Activated CD4-positive, alpha-beta T cell treated with anti-CD3 and anti-CD28 coated beads for 1 hour (primary cell): ENCODE measurements at regions not wholly inside any gene's neighbourhood (a gene's known extent, or its start where the extent isn't known, plus 50 kb on each side); places are given as distances from the start of the nearest gene placed in this dataset.

Experiments used
- DNase-seq: peaks from one replicate; pipeline ENCODE4 v3.0.0-alpha.2; 2020

DNA sequence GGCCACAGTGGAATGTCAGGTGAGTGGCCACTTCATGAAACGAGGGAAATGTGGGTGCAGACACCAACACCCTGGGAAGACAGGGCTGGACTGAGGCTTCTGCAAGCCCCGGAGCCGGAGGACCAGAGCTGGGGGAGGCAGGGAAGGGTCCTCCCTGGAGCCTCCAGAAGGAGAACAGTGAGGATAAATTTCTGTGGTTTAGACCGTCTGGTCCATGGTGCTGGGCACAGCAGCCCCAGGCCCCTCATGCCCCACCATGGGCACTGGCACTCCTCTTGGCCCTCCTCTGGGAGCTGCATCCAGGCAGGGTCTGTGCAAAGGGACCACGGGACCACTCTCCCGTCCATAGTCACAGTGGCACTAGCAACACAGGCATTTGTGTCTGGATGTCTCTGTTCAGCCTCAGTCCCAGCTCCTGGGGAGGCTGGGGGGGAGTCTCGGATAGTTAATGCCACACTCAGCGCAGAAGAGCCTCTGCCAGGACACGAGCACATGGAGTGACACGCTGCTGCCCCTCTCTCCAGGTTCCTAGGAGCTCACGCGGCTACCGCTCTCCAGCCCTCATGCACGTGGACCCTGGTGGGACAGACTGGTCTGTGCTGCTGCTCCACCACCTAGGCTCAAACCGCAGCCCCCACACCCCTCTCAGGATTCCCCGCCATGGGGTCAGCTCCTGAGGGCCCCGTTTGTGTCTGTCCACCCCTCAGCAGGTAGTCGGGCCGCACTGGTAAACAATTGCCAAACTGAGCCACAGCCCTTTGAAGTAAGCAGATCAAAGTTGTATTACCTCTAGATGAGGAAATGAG, 305.9 kb upstream of the SALL3 start:
- DNase-seq = no peak

DNA sequence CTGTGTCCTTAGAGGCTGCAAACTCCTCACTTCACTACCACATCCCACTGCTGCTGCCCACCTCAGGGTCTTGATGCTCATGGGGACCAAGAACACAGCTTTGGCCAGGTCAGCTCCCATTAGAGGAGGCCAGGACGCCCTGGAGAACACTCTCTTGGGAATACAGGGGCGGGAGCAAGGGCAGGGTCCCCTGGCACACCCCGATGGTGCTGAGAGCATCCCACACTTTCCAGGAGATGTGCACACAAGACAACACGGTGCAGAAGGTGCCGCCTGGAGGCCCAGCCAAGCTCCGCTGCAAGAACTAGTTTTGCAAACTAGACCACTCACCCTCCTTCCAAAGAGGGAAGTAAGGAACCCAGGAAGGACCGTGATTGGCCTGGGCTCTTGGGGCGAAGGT, 304.4 kb upstream of the SALL3 start:
- no peak for DNase-seq

DNA sequence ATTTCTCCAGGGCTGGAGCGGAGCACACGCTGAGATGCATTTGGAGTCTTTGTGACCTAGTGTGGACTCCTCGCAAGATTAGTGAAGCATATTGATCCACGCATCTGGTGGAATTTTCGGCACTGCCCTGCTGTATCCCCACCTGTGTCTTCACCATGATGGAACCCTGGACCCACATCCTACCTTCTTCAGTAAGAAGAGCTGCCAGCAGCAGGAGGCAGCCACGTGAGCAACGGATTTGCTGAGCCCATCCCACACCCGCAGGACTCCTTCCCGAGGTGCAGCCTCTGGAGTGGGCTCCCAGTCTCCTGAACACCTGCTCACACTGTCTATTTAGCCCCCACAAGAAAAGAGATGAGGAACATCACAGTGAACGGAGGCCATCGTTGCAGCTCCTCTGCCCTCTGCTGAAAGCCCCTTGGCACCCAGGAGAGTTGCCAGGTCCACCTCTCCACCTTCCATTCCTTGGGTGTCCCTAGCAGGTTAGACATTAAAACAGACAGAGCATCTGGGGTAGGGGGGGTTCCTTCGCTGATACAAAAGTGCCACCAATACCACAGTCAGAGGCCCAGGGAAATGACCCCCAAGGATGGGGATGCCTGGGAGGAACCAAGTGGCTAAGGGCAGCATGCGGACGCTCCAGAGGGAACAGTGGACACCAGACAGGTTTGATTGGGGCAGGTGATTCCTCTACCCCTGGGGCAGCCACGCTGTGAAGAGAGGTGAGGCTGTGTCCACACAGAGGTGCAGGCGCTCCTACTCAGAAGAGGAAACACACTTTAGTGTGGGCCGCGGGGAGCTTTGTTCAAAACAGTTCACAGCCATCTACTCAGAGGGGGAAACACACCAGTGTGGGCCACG, 302.8 kb upstream of the SALL3 start:
- no peak for DNase-seq

DNA sequence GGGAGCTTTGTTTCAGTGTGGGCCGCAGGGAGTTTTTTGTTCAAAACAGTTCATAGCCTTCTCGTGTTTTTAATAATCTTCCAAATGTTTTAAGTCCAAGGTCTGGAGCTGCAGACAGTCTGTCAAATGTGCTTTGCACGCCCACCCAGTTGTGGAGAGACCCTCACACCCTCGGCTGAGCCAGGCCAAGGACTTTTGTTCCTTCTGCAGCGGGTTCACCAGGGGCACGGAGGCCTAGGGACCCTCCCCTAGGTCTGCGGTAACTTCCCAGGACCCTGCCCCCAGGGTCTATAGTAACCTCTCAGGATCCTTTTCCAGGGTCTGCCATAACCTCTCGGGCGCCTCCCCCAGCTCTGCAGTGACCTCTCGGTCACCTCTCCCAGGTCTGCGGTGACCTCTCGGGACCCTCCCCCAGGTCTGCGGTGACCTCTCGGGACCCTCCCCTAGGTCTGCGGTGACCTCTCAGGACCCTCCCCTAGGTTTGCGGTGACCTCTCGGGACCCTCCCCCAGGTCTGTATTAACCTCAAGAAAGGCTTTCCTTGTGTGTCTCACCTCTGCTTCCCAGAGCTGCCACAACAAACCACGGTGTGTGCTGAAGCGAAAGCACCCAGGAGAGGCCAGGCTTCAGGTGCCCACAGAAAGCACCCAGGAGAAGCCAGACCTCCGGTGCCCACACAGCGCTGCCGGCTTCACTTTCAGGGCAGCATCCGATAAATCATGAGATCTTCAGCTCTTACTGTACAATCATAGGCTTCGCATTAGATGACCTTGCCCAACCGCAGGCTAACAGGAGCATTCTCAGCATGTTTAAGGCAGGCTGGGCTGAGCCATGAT, 301.9 kb upstream of the SALL3 start:
- DNase-seq = no peak

DNA sequence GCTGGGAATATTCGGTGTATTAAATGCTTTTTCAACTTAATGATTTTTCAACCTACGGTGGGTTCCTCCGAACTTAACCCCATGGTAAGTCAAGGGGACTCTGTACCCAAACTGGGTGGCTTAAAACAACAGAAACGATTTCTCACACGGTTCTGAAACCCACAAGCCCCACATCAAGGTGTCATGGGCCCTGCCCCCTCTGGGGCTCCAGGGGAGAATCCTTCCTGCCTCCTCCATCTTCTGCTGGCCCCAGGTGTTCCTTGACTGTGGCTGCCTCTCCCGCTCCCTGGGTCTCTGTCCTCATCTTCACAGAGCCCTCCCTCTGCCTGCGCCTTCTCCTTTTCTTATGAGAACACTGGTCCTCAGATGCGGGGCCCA, 301.3 kb upstream of the SALL3 start:
- DNase-seq = no peak

DNA sequence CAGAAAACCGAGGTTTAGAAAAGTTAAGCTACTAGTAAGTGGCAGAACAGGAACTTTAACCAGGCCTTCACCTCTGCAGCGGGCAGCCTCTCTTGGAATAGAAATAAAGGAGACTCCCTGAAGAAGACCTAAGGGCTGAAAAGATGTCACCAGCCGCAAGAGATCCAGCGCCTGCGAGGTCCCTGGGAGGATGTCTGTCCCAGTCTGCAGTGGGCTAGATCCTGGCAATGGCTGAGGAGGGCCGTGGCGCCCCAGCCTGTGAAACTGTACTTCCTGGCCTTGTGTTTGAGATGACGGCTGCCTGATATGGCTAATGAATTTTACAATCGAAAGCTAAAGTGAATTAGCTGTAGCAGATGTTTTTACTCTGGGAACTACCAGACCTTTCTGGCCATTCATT, 300.6 kb upstream of the SALL3 start:
- no peak for DNase-seq

DNA sequence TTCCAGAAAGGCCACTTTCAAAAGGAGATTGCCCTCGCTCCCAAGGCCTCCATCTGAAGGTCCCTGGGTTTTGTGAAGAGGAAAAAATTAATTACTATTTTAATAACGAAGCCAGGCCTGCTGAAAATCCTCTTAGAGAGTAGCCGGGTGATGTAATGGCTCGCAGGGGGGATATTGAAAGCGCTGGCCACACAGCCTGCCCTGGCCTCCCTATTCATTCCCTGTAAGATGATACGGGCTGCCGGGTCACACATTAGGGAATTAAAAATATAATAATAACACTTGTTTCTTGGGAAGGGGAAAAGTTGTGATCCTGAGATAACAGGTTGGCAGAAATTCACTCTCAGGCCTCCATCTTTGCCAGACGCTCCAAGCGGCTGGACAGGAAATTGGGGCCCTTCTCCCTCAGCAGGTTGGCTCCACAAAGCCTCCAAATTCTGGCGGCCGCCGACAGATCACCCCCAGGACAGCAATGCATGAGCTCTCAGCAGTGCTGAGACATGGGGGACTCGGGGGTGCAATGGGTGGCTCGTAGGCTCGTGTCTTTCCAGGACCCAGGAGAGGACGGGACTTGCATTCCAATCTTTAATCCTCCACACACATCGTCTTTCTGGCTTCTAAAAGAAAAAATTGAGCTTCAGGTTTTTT, 299.9 kb upstream of the SALL3 start:
- no peak for DNase-seq

DNA sequence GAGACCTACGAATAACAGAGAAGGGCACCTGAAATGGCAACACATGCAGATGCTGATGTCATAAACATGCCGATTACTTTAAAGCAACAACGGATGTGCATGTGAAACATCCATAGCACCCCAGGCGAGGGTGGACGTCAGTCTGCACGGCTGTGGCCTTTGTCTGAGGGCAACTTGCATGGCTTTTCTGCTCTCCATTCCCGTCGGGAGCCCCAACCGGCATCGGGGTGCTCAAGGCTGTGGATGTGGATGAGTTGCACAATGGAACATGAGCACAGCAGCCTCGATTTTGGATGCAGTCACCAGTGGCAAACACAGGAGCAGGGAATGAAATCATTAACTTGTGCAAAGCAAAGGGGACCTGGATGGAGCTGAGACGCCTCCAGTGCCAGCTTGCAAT, 298.2 kb upstream of the SALL3 start:
- DNase-seq = no peak

DNA sequence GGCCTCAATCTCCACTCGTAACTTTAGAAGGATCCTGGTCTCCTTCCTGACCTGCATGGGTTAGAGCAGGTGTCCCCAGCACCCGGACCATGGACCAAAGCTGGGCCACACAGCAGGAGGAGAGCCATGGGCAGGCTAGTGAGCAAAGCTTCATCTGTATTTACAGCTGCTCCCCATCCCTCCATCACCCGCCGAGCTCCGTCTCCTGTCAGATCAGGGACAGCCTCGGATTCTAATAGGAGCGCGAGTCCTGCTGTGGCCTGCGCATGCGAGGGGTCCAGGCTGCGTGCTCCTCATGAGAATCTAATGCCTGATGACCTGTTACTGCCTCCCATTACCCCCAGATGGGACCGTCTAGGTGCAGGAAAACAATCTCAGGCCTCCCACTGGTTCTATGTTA, 297.7 kb upstream of the SALL3 start:
- DNase-seq = no peak

DNA sequence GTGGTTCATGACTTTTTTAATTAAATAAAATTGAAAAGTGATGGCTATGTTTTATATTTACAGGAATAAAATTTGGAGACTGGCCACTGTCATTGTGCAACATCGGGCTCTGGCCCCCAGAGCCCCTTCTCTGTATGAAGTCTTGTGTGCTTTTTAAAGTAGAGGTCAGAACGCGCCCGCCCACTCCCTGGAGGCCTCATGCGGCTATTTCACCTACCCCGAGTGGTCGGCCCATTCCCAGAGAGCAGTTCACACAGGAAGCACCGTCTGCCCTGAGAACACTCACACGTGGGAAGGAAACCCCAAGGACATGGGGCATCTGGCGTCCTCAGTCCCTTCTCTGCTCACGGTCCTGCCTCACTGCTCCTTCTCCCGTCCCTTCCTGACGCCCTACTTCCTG, 296.9 kb upstream of the SALL3 start:
- DNase-seq = no peak

DNA sequence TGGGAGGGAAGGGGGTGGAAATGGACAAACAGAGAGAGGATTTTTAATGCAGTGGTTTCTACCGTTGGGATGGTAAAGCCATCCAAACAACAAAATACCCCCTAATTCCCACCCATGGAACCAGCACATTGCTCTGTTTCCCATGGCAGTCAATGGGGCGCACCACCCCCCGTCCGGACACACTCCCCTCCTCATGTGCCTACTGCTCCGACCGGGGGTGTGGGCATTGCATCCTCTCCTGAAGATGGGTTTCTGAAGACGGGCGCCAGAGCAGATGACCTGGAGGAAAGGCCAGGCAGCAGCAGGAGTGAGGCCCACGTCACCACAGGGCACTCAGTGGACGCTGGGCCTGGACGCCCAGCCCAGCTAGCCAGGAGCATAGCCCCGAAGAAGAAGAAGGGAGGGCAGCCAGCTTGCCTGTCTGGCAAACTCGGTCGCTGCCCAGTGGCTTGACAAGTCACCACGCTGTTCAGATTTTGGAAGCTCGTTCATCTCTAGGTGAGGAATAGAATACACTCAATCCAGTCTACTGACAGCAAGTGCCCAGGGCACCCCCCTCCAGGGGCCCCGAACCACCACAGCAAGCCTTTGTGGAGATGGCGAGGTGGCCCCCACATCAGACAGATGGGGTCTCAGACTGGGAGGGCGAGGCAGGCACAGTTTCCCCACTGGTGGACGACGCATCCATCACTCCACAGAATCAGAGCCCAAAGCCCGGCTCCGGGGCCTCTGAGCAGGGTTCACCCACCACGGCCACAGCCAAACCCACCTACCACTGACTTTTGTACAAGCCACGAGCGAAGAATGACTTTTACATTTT, 296.2 kb upstream of the SALL3 start:
- DNase-seq = no peak

DNA sequence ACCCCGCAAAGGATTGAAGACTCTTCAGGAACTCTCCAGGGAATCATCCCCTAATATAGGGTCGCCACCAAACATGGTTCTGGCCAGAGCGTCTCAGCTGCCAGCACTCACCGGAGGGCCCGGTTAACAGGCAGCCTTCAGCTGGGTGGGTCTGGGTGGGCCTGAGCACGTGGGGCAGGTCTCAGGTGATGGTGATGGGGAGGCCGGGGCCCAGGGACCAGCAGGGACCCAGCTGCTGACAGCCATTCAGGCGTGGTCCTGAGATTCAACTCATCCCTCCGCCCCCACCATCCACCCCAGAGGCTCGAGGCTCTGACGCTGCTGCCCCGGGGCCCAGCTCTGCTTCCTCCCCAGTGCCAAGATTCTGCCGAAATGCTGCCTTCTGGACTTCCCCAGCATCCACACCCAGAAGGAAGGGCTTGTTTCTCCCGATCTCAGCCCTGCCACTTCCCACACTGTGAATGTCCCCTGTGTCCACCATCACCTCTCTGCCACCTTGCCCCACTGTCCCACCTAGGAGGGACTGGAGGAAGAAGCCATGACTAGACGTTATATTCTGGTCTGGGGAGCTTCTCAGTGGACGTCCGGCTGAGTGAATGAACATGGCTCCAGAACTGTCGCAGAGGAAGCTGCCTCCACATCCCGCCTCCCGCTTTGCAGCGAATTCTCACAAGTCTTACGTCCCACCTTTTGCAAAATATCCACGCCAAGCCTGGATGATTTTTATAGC, 294.2 kb upstream of the SALL3 start:
- DNase-seq = no peak

DNA sequence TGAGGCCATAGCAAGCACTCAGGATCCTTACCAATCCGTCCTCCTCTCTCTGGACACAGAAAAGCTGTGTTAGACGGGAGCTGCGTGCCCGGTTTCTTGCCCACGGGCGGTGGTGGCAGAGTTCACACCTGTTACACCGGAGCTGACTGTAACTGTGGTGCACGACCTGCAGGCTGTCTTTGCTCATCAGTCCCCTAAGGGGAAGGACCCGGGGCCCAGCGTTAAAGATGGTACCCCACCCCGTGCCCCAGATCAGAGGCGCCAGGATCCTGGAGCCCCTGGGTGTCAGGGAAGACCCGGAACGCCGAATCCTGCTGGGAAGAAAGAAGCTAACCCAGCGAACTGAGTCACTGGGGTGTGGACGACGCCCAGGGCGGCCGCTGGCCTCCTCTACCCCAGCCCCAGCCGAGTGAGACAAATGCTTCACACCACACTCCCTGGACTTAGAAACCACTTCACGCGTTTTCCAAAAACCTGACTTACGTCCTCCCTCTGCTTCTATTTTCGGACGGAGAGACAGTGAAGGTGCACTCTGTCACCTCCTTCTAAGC, 293.6 kb upstream of the SALL3 start:
- DNase-seq = no peak

DNA sequence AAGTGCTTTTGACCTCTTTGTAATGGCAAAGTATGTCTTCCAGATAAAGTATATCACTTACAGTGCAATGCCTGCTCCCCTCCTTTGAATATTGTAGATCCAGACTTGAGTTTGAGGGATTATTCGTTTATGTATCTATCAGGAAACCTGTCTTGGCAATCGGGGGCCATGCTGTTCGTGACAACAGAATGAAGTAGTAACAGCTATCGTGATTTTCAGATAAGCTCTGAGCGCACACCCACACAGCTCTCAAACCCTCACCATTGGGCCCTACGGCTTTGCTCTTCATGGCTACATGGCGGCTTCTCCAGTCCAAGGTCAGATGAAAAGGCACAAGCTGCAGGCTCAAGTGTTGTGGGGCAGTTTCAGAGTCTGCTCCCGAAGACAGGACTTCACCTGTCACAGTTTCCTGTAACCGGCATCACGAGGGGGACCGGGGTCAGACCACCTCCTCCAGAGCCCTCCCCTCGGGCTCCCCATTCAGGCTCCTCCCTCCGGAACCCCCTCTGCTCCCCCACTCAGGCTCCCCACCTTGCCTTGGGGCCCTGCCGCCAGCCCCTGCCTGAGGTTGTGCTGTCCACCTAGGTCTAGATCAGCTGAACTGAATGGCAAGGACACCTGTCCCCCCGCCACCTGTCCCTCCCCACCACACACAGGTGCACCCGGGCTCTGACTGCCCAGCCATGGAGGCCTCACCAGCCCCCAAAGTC, 292.5 kb upstream of the SALL3 start:
- DNase-seq = no peak

DNA sequence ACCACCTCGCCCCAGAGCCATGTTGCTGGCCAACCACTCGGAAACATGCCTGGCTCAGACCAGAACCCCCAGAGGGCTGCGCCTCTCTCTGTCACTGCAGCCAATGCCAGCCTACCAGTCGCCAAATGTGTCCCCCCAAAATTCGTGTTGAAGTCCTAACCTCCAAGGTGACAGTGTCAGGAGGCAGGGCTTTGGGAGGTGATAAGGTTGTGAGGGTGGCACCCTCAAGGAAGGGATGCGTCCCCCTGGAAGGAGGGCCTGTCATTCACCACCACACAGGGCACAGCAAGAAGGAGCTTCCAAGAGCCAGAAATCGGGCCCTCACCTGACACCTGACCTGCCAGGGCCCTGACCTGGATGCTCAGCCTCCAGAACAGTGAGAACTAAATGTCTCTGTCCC, 291.9 kb upstream of the SALL3 start:
- no peak for DNase-seq

DNA sequence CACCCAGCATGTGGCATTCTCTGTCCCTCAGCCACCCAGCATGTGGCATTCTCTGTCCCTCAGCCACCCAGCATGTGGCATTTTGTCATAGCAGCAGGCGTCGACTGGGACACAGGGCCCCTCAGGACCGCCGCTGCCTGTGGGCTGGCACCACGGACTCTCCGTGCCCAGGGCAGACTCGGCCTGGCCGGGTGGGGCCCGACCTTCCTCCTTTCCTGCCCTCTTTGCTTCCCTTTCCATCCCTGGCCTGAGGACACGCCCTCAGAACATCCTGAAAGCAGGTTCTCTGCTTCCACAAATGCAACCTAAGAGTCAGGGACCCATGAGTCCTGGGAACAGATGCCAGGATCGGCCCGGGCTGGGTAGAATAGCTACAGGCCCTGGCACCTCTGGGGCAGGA, 291.4 kb upstream of the SALL3 start:
- DNase-seq = no peak

DNA sequence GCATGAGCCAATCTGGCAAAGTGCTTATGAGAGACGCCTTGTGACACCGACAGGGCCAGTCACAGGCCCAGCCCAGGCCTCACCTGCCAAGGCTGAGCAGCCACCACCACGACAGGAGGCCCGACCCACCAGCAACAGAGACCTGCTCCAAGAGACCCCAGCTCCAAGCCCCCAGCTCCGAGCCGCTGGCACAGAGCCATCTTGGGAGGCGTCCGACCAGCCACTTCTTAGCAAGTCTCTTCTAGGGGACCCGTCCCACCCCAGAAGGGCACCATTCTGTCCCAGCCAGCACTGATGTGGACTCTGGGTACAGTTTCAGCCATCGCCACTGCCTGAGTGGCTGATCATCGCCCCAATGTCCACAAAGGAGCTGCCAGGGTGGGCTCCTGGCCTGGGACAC, 290.7 kb upstream of the SALL3 start:
- DNase-seq = no peak

DNA sequence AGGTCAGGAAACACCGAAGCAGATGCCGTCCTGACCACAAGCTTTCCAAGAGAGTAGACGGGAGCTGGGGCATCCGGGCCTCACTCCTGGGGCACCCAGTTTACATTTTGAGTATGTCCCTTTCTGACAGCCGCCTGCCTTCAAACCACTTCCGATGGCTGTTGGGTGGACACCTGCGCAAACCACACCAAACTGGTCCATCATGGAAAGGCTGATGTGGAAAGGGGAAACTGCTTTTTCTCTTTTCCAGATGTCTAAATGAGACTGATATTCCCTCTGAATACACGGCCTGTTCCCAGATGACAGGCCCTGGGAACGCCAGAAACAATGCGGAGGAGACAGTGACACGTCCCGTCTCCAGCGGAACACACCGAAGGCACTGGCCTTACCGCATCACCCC, 290.0 kb upstream of the SALL3 start:
- no peak for DNase-seq

DNA sequence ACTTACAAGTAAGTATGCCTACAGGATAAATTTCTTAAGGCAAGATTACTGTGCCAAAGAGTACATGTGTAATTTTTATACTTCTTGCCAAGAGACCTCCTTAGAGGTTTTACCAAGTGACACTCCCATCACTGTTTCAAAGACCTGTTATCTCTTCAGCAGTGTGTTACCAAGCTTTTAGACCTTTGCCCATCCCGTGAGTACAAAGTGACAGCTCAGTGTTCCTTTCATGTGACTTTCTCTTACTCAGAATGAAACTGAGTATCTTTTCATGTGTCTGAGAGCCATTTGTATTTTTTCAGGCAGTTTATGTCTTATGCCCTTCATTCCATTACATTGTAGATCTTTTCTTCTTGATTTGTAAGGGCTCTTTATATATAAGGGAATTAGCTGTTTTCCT, 287.5 kb upstream of the SALL3 start:
- no peak for DNase-seq

DNA sequence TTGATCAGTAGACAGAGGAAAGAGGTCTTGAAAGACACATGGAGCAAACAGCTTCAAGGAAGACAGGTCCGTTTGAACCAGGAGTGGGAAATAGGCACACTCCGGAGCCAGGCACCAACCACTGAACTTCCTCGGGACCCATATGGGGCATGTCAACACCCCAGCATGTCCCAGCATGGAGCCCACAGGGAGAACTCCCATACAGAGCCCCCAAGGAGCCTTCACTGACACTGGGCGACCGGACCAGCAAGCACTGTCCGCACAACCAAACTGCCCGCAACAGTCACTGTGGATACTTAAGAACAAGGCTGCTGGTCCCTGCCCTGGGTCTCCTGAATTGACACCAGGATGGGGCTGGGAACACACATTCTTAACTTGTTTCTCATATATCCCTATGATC, 286.2 kb upstream of the SALL3 start:
- DNase-seq = no peak
